DND-41 (cell line): ENCODE measurements at regions not wholly inside any gene's neighbourhood (a gene's known extent, or its start where the extent isn't known, plus 50 kb on each side); places are given as distances from the start of the nearest gene placed in this dataset.

Experiments used
- ATAC-seq: fragments of 200-7000 bp; cut with Tn5 transposase; 3 replicates; pipeline ENCODE4 v1.9.1; 2021; ENCODE audit warnings: low read depth; ENCODE audit not compliant: insufficient read depth
- DNase-seq: peaks from one replicate; pipeline ENCODE4 v3.0.0-alpha.2; 2020
- H2AFZ ChIP-seq: 2 replicates; pipeline ENCODE4 v1.6.0; 2012; ENCODE audit warnings: low read depth, low read length
- H3K27ac ChIP-seq: 2 replicates; pipeline ENCODE4 v1.5.1; 2012; ENCODE audit warnings: low read length, inconsistent platforms
- H3K27me3 ChIP-seq: fragments of 200-600 bp; sonication (generic); 2 replicates; pipeline ENCODE4 v1.6.0; 2012; ENCODE audit warnings: low read length, mild to moderate bottlenecking, inconsistent platforms; ENCODE audit not compliant: insufficient read depth, poor library complexity
- H3K36me3 ChIP-seq: 2 replicates; pipeline ENCODE4 v1.5.1; 2012; ENCODE audit warnings: low read length, inconsistent platforms; ENCODE audit not compliant: insufficient read depth
- H3K4me1 ChIP-seq: 2 replicates; pipeline ENCODE4 v1.5.1; 2012; ENCODE audit warnings: mild to moderate bottlenecking, low read length; ENCODE audit not compliant: insufficient read depth
- H3K4me2 ChIP-seq: 2 replicates; pipeline ENCODE4 v1.6.0; 2012; ENCODE audit warnings: mild to moderate bottlenecking, moderate library complexity, low read length, inconsistent platforms; ENCODE audit not compliant: insufficient read depth
- H3K4me3 ChIP-seq, 2 experiments: fragments of 200-600 bp in 1 of 2; shearing (Covaris generic) in 1 of 2; 2 replicates each; pipeline ENCODE4 v1.5.1; 2012 to 2016; ENCODE audit warnings: inconsistent platforms in 2 of 2, low read length in 2 of 2, mild to moderate bottlenecking in 2 of 2, low read depth in 1 of 2, moderate library complexity in 1 of 2
- H3K79me2 ChIP-seq: 2 replicates; pipeline ENCODE4 v1.6.0; 2012; ENCODE audit warnings: low read length, inconsistent platforms; ENCODE audit not compliant: insufficient read depth
- H3K9ac ChIP-seq: 2 replicates; pipeline ENCODE4 v1.6.0; 2012; ENCODE audit warnings: low read depth, mild to moderate bottlenecking, inconsistent platforms, low read length, moderate library complexity
- H3K9me3 ChIP-seq: 2 replicates; pipeline ENCODE4 v1.5.1; 2012; ENCODE audit warnings: low read length, moderate library complexity, mild to moderate bottlenecking, inconsistent platforms; ENCODE audit not compliant: insufficient read depth, severe bottlenecking
- H4K20me1 ChIP-seq: 2 replicates; pipeline ENCODE4 v1.6.0; 2012; ENCODE audit warnings: low read length; ENCODE audit not compliant: insufficient read depth
- CTCF ChIP-seq: IDR thresholded peaks from 2 replicates; pipeline ENCODE4 v1.5.1; 2012; ENCODE audit warnings: borderline replicate concordance, low read length, moderate library complexity, mild to moderate bottlenecking; ENCODE audit not compliant: poor library complexity, severe bottlenecking; ENCODE audit errors: extremely low read depth
- EZH2 ChIP-seq: IDR thresholded peaks from 3 replicates; pipeline ENCODE4 v1.6.1; 2012; ENCODE audit warnings: borderline replicate concordance, low read depth, mild to moderate bottlenecking, moderate library complexity, low read length, inconsistent platforms; ENCODE audit not compliant: severe bottlenecking

DNA sequence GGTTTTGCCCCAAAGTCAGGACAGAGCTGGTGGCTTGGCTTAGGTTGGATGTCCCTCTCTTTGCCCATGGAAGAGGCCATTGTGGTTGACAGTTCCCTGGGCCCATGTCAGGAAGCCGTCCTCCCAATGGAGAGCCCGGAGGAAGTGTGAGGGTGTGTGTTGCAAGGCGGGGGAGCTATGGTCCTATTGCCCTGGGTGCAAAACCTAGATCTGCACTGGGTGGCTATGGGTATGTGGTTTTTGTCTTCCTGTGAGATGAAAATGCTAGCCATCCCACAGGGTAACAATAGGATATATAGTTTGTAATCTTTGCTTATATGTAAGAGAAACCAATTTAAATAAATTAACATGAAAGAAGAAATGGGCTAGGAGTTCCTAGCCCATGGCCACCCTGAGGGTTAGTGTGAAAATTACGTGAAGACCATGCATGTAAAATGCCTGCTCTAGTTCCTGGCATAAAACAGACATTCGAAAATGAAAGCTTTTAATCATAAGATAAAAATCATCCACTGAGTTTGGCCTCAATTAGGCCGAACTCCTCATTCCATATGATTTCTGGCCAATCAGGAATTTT, 189.2 kb downstream of the PLPP4 start:
- Histone ChIP-seq H3K27ac (no peak overlapping the region), H3K4me2 (no peak overlapping the region), H3K36me3 (no peaks in the 10 kb centered on the region), H3K27me3 (no peaks in the 10 kb centered on the region), H2AFZ (no peak overlapping the region), H4K20me1 (no peaks in the 10 kb centered on the region), H3K9me3 (no peaks in the 10 kb centered on the region), H3K9ac (no peak overlapping the region), H3K79me2 (no peaks in the 10 kb centered on the region), H3K4me3 (no peak overlapping the region), H3K4me1 (no peaks in the 10 kb centered on the region)
- TF ChIP-seq EZH2: no peak
- no peak for TF ChIP-seq CTCF
- ATAC-seq (no peak), DNase-seq (no peak)

DNA sequence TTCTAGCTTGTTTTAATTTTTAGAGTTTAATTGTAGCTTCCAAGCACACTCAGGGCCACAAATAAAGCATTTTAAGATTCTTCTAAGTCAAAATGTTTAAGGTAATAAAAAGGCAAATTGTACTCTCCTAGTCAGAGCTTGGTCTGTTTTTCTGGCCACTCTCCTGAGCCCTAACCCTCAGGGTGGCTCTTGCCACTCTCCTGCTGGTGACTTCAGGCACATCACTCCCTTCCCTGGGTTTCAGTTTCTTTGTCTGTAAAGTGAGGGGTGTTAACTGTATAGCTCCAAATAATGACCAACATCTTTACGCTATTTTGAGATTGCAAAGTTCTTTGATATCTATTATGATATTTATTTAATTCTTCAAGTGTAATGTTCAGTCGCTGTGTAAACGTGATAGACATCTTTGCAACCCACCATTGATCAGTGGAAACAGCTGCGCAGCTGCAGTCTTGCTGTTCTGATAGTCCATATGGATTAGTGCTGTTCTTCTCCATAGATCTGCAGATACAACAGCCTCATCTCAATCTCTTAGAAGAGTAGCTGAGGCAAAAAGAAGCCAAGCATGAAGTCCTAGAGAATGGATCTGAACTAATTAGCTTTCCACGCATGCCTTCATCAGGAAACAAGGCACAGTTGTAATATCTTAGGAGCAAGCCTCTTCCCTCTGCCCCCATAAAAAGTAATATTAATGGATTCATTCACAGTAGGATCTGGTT, 189.9 kb downstream of the PLPP4 start:
- no peaks in the 10 kb centered on the region for H3K79me2 ChIP-seq
- no peaks in the 10 kb centered on the region for H3K4me1 ChIP-seq
- H3K27ac ChIP-seq: no peak overlapping the region
- H3K9me3 ChIP-seq: no peaks in the 10 kb centered on the region
- no peak overlapping the region for H2AFZ ChIP-seq
- TF ChIP-seq EZH2 (no peak), CTCF (no peak)
- no peaks in the 10 kb centered on the region for H4K20me1 ChIP-seq
- no peak for DNase-seq
- H3K4me2 ChIP-seq: no peak overlapping the region
- H3K36me3 ChIP-seq: no peaks in the 10 kb centered on the region
- H3K9ac ChIP-seq: no peak overlapping the region
- no peak overlapping the region for H3K4me3 ChIP-seq
- ATAC-seq: no peak
- H3K27me3 ChIP-seq: no peaks in the 10 kb centered on the region

DNA sequence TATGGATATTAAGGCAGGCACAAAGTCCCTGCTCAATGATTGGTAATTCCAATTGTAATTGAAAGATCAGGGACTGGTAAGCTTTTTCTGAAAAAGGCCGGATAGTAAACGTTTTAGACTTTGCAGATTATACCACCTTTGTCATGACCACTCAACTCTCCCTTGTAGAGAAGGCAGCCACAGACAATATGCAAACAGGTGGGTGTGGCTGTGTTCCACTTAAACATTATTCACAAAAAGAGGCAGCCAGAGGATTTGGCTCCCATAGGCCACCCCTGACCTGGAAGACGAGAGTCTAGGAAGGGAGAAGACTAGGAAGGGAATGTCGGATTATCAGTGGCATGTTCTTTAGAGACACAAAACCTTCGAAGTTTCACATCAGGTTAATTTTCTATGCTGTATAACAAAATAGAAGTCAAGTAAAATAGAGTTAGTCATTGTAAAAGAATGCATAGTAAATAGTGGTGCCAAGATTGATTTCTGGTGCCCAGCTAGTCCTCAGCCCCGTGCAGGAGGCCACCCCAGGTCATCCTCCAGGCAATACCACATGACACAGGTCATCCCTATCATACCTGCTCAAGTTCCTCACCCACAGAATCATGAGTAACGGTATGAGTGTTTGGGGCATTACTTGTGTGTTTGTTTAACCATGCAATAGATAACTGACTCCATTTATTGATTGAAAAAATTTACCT, 193.8 kb downstream of the PLPP4 start:
- no peaks in the 10 kb centered on the region for H3K9me3 ChIP-seq

More for the DNA sequence above, 193.8 kb downstream of the PLPP4 start:
- H4K20me1 ChIP-seq: no peaks in the 10 kb centered on the region
- no peak for DNase-seq
- no peak for TF ChIP-seq EZH2
- TF ChIP-seq CTCF: no peak
- H3K36me3 ChIP-seq: no peaks in the 10 kb centered on the region
- H3K4me1 ChIP-seq: no peaks in the 10 kb centered on the region
- H2AFZ ChIP-seq: no peak overlapping the region
- H3K4me3 ChIP-seq: no peak overlapping the region
- no peaks in the 10 kb centered on the region for H3K27me3 ChIP-seq
- ATAC-seq: no peak
- no peaks in the 10 kb centered on the region for H3K79me2 ChIP-seq
- no peak overlapping the region for H3K4me2 ChIP-seq
- H3K9ac ChIP-seq: no peak overlapping the region
- H3K27ac ChIP-seq: no peak overlapping the region
